Iris pigment epithelial cell (primary cell): ENCODE measurements at regions not wholly inside any gene's neighbourhood (a gene's known extent, or its start where the extent isn't known, plus 50 kb on each side); places are given as distances from the start of the nearest gene placed in this dataset.

Experiments
- DNase-seq: peaks from one replicate; pipeline ENCODE4 v3.0.0-alpha.2; 2011; ENCODE audit warnings: low read depth

- peak; percentile 64 for DNase-seq
These were observed 468.2 kb downstream of the ARHGEF28 start for GRCh38 chr5:74094096-74094781.

GRCh38 chr5:74093561-74093960 is 467.6 kb downstream of the ARHGEF28 start:
- no peak for DNase-seq

- no peak for DNase-seq
These were observed 466.8 kb downstream of the ARHGEF28 start for GRCh38 chr5:74092766-74093165.

- DNase-seq: no peak
These were observed 459.8 kb downstream of the ARHGEF28 start for GRCh38 chr5:74085782-74086181.

- DNase-seq: no peak
These were observed 459.2 kb downstream of the ARHGEF28 start for GRCh38 chr5:74085186-74085585.

GRCh38 chr5:74083096-74083791 is 457.2 kb downstream of the ARHGEF28 start:
- no peak for DNase-seq

- DNase-seq: no peak
These were observed 456.6 kb downstream of the ARHGEF28 start for GRCh38 chr5:74082512-74083055.

GRCh38 chr5:74081126-74081525 is 455.1 kb downstream of the ARHGEF28 start:
- DNase-seq: no peak

- DNase-seq: no peak
These were observed 454.1 kb downstream of the ARHGEF28 start for GRCh38 chr5:74079971-74080556.

- no peak for DNase-seq
These were observed 449.8 kb downstream of the ARHGEF28 start for GRCh38 chr5:74075501-74076484.

- DNase-seq: no peak
These were observed 448.1 kb downstream of the ARHGEF28 start for GRCh38 chr5:74074111-74074510.

- DNase-seq: peak; percentile 11
These were observed 447.3 kb downstream of the ARHGEF28 start for GRCh38 chr5:74073257-74073656.

GRCh38 chr5:74072646-74073045 is 446.6 kb downstream of the ARHGEF28 start:
- no peak for DNase-seq

- DNase-seq: no peak
These were observed 444.8 kb downstream of the ARHGEF28 start for GRCh38 chr5:74070766-74071165.

GRCh38 chr5:74069741-74070140 is 443.7 kb downstream of the ARHGEF28 start:
- DNase-seq: peak; percentile 18

GRCh38 chr5:74067748-74068541 is 441.9 kb downstream of the ARHGEF28 start:
- DNase-seq: no peak

GRCh38 chr5:74064911-74065310 is 438.9 kb downstream of the ARHGEF28 start:
- DNase-seq: peak; percentile 17

GRCh38 chr5:74064225-74064624 is 438.2 kb downstream of the ARHGEF28 start:
- DNase-seq: no peak

- DNase-seq: peak; percentile 71
These were observed 437.8 kb downstream of the ARHGEF28 start for GRCh38 chr5:74063821-74064220.

GRCh38 chr5:74063346-74063745 is 437.4 kb downstream of the ARHGEF28 start:
- DNase-seq: no peak

- no peak for DNase-seq
These were observed 435.3 kb downstream of the ARHGEF28 start for GRCh38 chr5:74061292-74061691.
